DND-41 (cell line): ENCODE measurements at regions not wholly inside any gene's neighbourhood (a gene's known extent, or its start where the extent isn't known, plus 50 kb on each side); places are given as distances from the start of the nearest gene placed in this dataset.

Experiments
- ATAC-seq: fragments of 200-7000 bp; cut with Tn5 transposase; 3 replicates; pipeline ENCODE4 v1.9.1; 2021; ENCODE audit warnings: low read depth; ENCODE audit not compliant: insufficient read depth
- DNase-seq: peaks from one replicate; pipeline ENCODE4 v3.0.0-alpha.2; 2020
- H2AFZ ChIP-seq: 2 replicates; pipeline ENCODE4 v1.6.0; 2012; ENCODE audit warnings: low read depth, low read length
- H3K27ac ChIP-seq: 2 replicates; pipeline ENCODE4 v1.5.1; 2012; ENCODE audit warnings: low read length, inconsistent platforms
- H3K27me3 ChIP-seq: fragments of 200-600 bp; sonication (generic); 2 replicates; pipeline ENCODE4 v1.6.0; 2012; ENCODE audit warnings: low read length, mild to moderate bottlenecking, inconsistent platforms; ENCODE audit not compliant: insufficient read depth, poor library complexity
- H3K36me3 ChIP-seq: 2 replicates; pipeline ENCODE4 v1.5.1; 2012; ENCODE audit warnings: low read length, inconsistent platforms; ENCODE audit not compliant: insufficient read depth
- H3K4me1 ChIP-seq: 2 replicates; pipeline ENCODE4 v1.5.1; 2012; ENCODE audit warnings: mild to moderate bottlenecking, low read length; ENCODE audit not compliant: insufficient read depth
- H3K4me2 ChIP-seq: 2 replicates; pipeline ENCODE4 v1.6.0; 2012; ENCODE audit warnings: mild to moderate bottlenecking, moderate library complexity, low read length, inconsistent platforms; ENCODE audit not compliant: insufficient read depth
- H3K4me3 ChIP-seq, 2 experiments: fragments of 200-600 bp in 1 of 2; shearing (Covaris generic) in 1 of 2; 2 replicates each; pipeline ENCODE4 v1.5.1; 2012 to 2016; ENCODE audit warnings: inconsistent platforms in 2 of 2, low read length in 2 of 2, mild to moderate bottlenecking in 2 of 2, low read depth in 1 of 2, moderate library complexity in 1 of 2
- H3K79me2 ChIP-seq: 2 replicates; pipeline ENCODE4 v1.6.0; 2012; ENCODE audit warnings: low read length, inconsistent platforms; ENCODE audit not compliant: insufficient read depth
- H3K9ac ChIP-seq: 2 replicates; pipeline ENCODE4 v1.6.0; 2012; ENCODE audit warnings: low read depth, mild to moderate bottlenecking, inconsistent platforms, low read length, moderate library complexity
- H3K9me3 ChIP-seq: 2 replicates; pipeline ENCODE4 v1.5.1; 2012; ENCODE audit warnings: low read length, moderate library complexity, mild to moderate bottlenecking, inconsistent platforms; ENCODE audit not compliant: insufficient read depth, severe bottlenecking
- H4K20me1 ChIP-seq: 2 replicates; pipeline ENCODE4 v1.6.0; 2012; ENCODE audit warnings: low read length; ENCODE audit not compliant: insufficient read depth
- CTCF ChIP-seq: IDR thresholded peaks from 2 replicates; pipeline ENCODE4 v1.5.1; 2012; ENCODE audit warnings: borderline replicate concordance, low read length, moderate library complexity, mild to moderate bottlenecking; ENCODE audit not compliant: poor library complexity, severe bottlenecking; ENCODE audit errors: extremely low read depth
- EZH2 ChIP-seq: IDR thresholded peaks from 3 replicates; pipeline ENCODE4 v1.6.1; 2012; ENCODE audit warnings: borderline replicate concordance, low read depth, mild to moderate bottlenecking, moderate library complexity, low read length, inconsistent platforms; ENCODE audit not compliant: severe bottlenecking

DNA sequence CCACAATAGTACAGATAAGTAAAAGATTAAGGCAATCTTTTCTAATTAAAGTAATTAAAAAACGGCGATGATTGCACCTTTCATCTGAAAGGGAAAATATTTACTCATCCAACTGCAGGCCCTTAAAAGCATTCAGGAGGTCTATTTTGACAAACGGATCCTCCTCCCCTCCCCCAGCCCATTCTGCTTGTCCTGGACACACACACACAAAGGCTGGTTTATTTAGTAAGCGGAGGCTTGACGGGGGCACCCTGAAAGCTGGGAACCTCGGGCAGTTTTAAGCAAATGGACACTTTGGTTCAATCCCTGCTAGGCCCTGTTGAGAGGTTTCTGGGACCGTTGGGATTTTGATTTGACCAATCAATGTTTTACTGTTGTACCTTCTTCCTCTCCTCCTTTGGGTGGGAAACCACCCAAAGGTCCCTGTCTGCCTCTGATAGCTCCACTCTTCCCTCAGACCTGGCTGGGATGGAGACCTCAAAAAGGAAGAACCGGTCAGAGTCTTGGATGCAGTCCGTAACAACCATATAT is 135.8 kb upstream of the HAAO start:
- no peaks in the 10 kb centered on the region for H3K9me3 ChIP-seq
- no peaks in the 10 kb centered on the region for H3K36me3 ChIP-seq
- no peaks in the 10 kb centered on the region for H3K79me2 ChIP-seq
- no peak overlapping the region for H2AFZ ChIP-seq
- H3K27ac ChIP-seq = no peak overlapping the region
- TF ChIP-seq EZH2 = no peak
- no peak for TF ChIP-seq CTCF
- no peak overlapping the region for H3K9ac ChIP-seq
- H3K4me1 ChIP-seq = no peaks in the 10 kb centered on the region
- DNase-seq = no peak
- ATAC-seq = no peak
- H4K20me1 ChIP-seq = no peaks in the 10 kb centered on the region
- no peaks in the 10 kb centered on the region for H3K27me3 ChIP-seq
- no peak overlapping the region for H3K4me2 ChIP-seq
- no peak overlapping the region for H3K4me3 ChIP-seq

DNA sequence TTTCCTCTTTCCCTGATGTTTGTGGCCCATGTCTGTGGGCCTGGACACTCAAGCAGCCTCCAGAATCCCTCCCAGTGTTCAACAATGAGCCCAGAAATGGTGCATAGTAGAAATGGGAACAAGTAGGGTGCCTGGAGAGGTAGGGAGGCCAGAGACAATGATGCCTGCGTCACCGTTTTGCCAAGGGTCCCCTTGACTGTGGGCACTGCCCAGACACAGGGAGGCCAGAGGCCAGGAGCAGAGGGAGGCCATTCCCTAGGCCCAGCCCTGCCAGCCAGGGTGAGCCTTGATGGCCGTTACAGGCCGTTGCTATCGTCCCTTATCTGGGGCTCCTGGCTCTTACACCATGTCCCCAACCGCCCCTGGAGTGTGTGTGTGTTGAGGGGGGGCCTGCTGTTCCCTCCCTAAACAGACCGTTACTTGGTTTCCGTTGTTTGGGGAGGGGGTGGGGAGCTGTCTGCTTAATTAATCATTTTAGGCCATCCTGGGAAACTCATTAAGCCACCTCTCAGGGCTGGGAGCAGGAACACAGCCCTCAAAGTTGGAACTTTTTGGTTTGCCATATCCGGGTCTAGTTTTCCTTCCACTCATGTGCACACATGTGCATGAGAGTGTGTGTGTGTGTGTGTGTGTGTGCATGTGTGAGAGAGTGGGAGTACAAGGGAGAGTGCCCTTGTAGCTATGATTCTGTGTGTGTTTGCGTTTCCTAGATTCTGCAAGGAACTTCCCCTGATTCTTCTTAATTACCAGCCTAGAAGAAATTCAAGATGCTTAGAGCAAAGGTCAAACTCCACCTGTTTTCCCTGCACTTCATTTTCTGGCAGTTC is 135.2 kb upstream of the HAAO start:
- H3K4me3 ChIP-seq = no peak overlapping the region
- no peaks in the 10 kb centered on the region for H3K79me2 ChIP-seq
- TF ChIP-seq EZH2 (no peak), CTCF (no peak)
- no peaks in the 10 kb centered on the region for H3K27me3 ChIP-seq
- no peaks in the 10 kb centered on the region for H3K9me3 ChIP-seq
- no peak overlapping the region for H2AFZ ChIP-seq
- H3K4me2 ChIP-seq = no peak overlapping the region
- DNase-seq (no peak), ATAC-seq (no peak)
- H3K36me3 ChIP-seq = no peaks in the 10 kb centered on the region
- no peak overlapping the region for H3K9ac ChIP-seq
- H3K4me1 ChIP-seq = no peaks in the 10 kb centered on the region
- H4K20me1 ChIP-seq = no peaks in the 10 kb centered on the region
- no peak overlapping the region for H3K27ac ChIP-seq

- Histone ChIP-seq H3K9me3 (no peaks in the 10 kb centered on the region), H3K36me3 (no peaks in the 10 kb centered on the region), H4K20me1 (no peaks in the 10 kb centered on the region), H3K9ac (no peak overlapping the region), H3K27ac (no peak overlapping the region), H3K4me2 (no peak overlapping the region), H3K79me2 (no peaks in the 10 kb centered on the region), H3K27me3 (no peaks in the 10 kb centered on the region), H3K4me1 (no peaks in the 10 kb centered on the region), H2AFZ (no peak overlapping the region), H3K4me3 (no peak overlapping the region)
- no peak for TF ChIP-seq CTCF
- TF ChIP-seq EZH2 = no peak
- no peak for ATAC-seq
- no peak for DNase-seq
Measured at GRCh38 chr2:42926434-42927333, 134.3 kb upstream of the HAAO start.
